Prostate gland (tissue), 2 donors: ENCODE measurements at regions not wholly inside any gene's neighbourhood (a gene's known extent, or its start where the extent isn't known, plus 50 kb on each side); places are given as distances from the start of the nearest gene placed in this dataset.

Experiments used
- DNase-seq: peaks from one replicate; pipeline ENCODE4 v3.0.0-alpha.2; 2019; ENCODE audit warnings: low spot score
- H3K27ac ChIP-seq, 2 donors: fragments of 200-600 bp; sonication (generic); 2 replicates each; pipeline ENCODE4 v1.5.1; 2017 to 2019
- H3K27me3 ChIP-seq: fragments of 200-600 bp; sonication (generic); replicated peaks from 2 replicates; pipeline ENCODE4 v1.5.1; 2019; ENCODE audit not compliant: insufficient read depth
- H3K36me3 ChIP-seq, 2 donors: fragments of 200-600 bp; sonication (generic); 1 replicate in 1 of 2; 2 replicates in 1 of 2; pipeline versions ENCODE4 v1.5.1 to v1.8.1; 2017 to 2019
- H3K4me1 ChIP-seq: fragments of 200-600 bp; sonication (generic); replicated peaks from 2 replicates; pipeline ENCODE4 v1.5.1; 2019
- H3K4me3 ChIP-seq, 2 donors: fragments of 200-600 bp; sonication (generic); 2 replicates each; pipeline ENCODE4 v1.5.1; 2017 to 2019
- H3K9me3 ChIP-seq: fragments of 200-600 bp; sonication (generic); 2 replicates; pipeline ENCODE4 v1.5.1; 2017
- CTCF ChIP-seq, 4 experiments: fragments of 200-600 bp in 2 of 4; fragments of 450-650 bp in 2 of 4; sonication (generic) in 2 of 4; IDR thresholded peaks; 1 replicate in 3 of 4; 2 replicates in 1 of 4; pipeline ENCODE4 v1.5.1; 2016 to 2019; ENCODE audit warnings: antibody characterized with exemption in 4 of 4, mild to moderate bottlenecking in 2 of 4, moderate library complexity in 2 of 4
- POLR2A ChIP-seq: fragments of 450-650 bp; IDR thresholded peaks from one replicate; pipeline ENCODE4 v1.6.1; 2016; ENCODE audit warnings: antibody characterized with exemption, mild to moderate bottlenecking
- POLR2AphosphoS5 ChIP-seq: sonication (generic); formaldehyde crosslinking; IDR thresholded peaks from one replicate; pipeline ENCODE4 v1.6.1; 2017; ENCODE audit warnings: antibody characterized with exemption
- WGBS: methylation state at CpG from one replicate; pipeline ENCODE4 v1.1.5; 2018; 5-methylcytosine and 5-hydroxymethylcytosine counted together
- intact Hi-C: fragments of 100-400 bp; cut with DNase I; formaldehyde crosslinking; loops from one replicate; pipeline ENCODE4 v1.14.2; 2022

- H3K27me3 ChIP-seq, result no peaks in the 10 kb centered on the region
- WGBS, result 69% methylated on average over 5 of the region's 5 CpGs
- H3K27ac ChIP-seq, result no peak overlapping the region
- no peak overlapping the region for H3K4me3 ChIP-seq
- TF ChIP-seq POLR2A (no peak), POLR2AphosphoS5 (no peak), CTCF (IDR thresholded peaks at IDR 0.05) (no peak)
- no peaks in the 10 kb centered on the region for H3K4me1 ChIP-seq
- intact Hi-C loops, result no loop called here
- H3K9me3 ChIP-seq, result no peaks in the 10 kb centered on the region
- DNase-seq, result no peak
- no peaks in the 10 kb centered on the region for H3K36me3 ChIP-seq
These were observed 1450.2 kb downstream of the BRINP3 start for GRCh38 chr1:189027512-189027911.

DNA sequence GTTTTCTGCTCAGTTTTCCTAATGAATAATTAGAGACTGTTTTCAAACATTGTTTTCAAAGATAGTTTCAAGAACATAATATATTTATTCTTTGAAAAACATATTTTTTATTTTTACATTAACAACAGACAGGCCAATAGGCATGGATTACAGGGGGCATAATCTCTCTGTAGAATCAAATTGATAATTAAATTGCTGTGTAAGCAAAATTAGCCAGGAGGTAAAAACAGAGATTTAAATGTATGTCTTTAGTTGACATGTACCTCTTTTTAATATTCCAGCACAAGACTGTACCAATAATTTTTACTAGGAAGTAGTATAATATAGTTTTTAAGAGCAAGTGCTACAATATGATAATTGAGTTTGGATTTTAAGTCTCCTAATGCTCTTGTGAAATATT lies 1444.5 kb downstream of the BRINP3 start:
- intact Hi-C loops, result no loop called here
- no peaks in the 10 kb centered on the region for H3K4me1 ChIP-seq
- H3K36me3 ChIP-seq, result no peaks in the 10 kb centered on the region
- TF ChIP-seq POLR2A (no peak), POLR2AphosphoS5 (no peak), CTCF (IDR thresholded peaks at IDR 0.05) (no peak)
- H3K4me3 ChIP-seq, result no peak overlapping the region
- no peak overlapping the region for H3K27ac ChIP-seq
- H3K9me3 ChIP-seq, result no peaks in the 10 kb centered on the region
- H3K27me3 ChIP-seq, result no peaks in the 10 kb centered on the region
- no peak for DNase-seq

- intact Hi-C loops, result no loop called here
- Histone ChIP-seq H3K27ac (no peak overlapping the region), H3K9me3 (no peaks in the 10 kb centered on the region), H3K36me3 (no peaks in the 10 kb centered on the region), H3K4me3 (no peak overlapping the region), H3K4me1 (no peaks in the 10 kb centered on the region), H3K27me3 (no peaks in the 10 kb centered on the region)
- no peak for DNase-seq
- 86% methylated on average over 3 of the region's 3 CpGs for WGBS
- TF ChIP-seq CTCF (IDR thresholded peaks at IDR 0.05) (no peak), POLR2AphosphoS5 (no peak), POLR2A (no peak)
These were observed 1441.0 kb downstream of the BRINP3 start for GRCh38 chr1:189036628-189037027.

- H3K36me3 ChIP-seq, result no peaks in the 10 kb centered on the region
- H3K27ac ChIP-seq, result no peak overlapping the region
- no peaks in the 10 kb centered on the region for H3K9me3 ChIP-seq
- 43% methylated on average over 2 of the region's 2 CpGs for WGBS
- intact Hi-C loops, result no loop called here
- TF ChIP-seq CTCF (IDR thresholded peaks at IDR 0.05) (no peak), POLR2AphosphoS5 (no peak), POLR2A (no peak)
- H3K27me3 ChIP-seq, result no peaks in the 10 kb centered on the region
- no peak overlapping the region for H3K4me3 ChIP-seq
- DNase-seq, result no peak
- no peaks in the 10 kb centered on the region for H3K4me1 ChIP-seq
These were observed 1431.5 kb downstream of the BRINP3 start for GRCh38 chr1:189046127-189046526.

DNA sequence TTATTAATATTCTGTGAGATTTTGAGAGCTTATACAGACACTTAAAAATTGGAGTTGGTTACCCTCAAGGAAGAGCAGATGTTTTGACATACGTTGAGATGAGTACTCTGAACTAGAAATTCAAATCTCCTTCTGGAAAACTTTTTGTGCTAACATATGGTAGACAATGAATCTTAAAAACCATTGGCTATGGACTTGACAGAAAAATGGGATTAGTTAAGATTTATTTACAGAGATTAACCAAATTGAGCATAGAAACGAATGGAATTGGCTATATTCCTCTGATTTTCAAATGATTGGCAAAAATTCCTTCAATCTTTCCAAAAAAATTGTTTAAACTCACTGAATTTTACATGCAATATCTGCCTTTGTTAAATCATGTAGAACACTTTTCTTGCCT lies 1392.9 kb downstream of the BRINP3 start:
- WGBS, result 33% methylated on average over 2 of the region's 2 CpGs

More for the DNA sequence above, 1392.9 kb downstream of the BRINP3 start:
- DNase-seq, result no peak
- Histone ChIP-seq H3K27ac (no peak overlapping the region), H3K27me3 (no peaks in the 10 kb centered on the region), H3K4me3 (no peak overlapping the region), H3K36me3 (no peaks in the 10 kb centered on the region), H3K4me1 (no peaks in the 10 kb centered on the region), H3K9me3 (no peaks in the 10 kb centered on the region)
- intact Hi-C loops, result no loop called here
- TF ChIP-seq POLR2A (no peak), POLR2AphosphoS5 (no peak), CTCF (IDR thresholded peaks at IDR 0.05) (no peak)
